Trophoblast cell (in vitro differentiated cells and primary cell): ENCODE measurements at regions not wholly inside any gene's neighbourhood (a gene's known extent, or its start where the extent isn't known, plus 50 kb on each side); places are given as distances from the start of the nearest gene placed in this dataset.

Source experiments
- DNase-seq, 2 donors: peaks; one replicate each; pipeline ENCODE4 v3.0.0-alpha.2; 2016
- H2AFZ ChIP-seq: 2 replicates; pipeline ENCODE4 v1.6.1; 2013; ENCODE audit warnings: low read length, moderate library complexity, mild to moderate bottlenecking; ENCODE audit not compliant: insufficient read depth, poor library complexity
- H2AK5ac ChIP-seq: 2 replicates; pipeline ENCODE4 v1.6.1; 2013; ENCODE audit warnings: mild to moderate bottlenecking, low read length
- H2BK120ac ChIP-seq: 2 replicates; pipeline ENCODE4 v1.6.1; 2013; ENCODE audit warnings: low read length, mild to moderate bottlenecking, moderate library complexity; ENCODE audit not compliant: insufficient read depth, poor library complexity
- H2BK12ac ChIP-seq: 2 replicates; pipeline ENCODE4 v1.6.1; 2013; ENCODE audit warnings: mild to moderate bottlenecking, low read length, moderate library complexity
- H2BK5ac ChIP-seq: 2 replicates; pipeline ENCODE4 v1.6.1; 2013; ENCODE audit warnings: low read length, low read depth, moderate library complexity, mild to moderate bottlenecking; ENCODE audit not compliant: poor library complexity
- H3K14ac ChIP-seq: 2 replicates; pipeline ENCODE4 v1.6.1; 2013; ENCODE audit warnings: mild to moderate bottlenecking, low read length
- H3K18ac ChIP-seq: 2 replicates; pipeline ENCODE4 v1.6.1; 2013; ENCODE audit warnings: mild to moderate bottlenecking, low read length
- H3K23ac ChIP-seq: 2 replicates; pipeline ENCODE4 v1.6.1; 2013; ENCODE audit warnings: low read length
- H3K27ac ChIP-seq: 2 replicates; pipeline ENCODE4 v1.5.1; 2013; ENCODE audit warnings: low read depth, mild to moderate bottlenecking, inconsistent platforms, low read length, moderate library complexity
- H3K27me3 ChIP-seq: 2 replicates; pipeline ENCODE4 v1.6.1; 2013; ENCODE audit warnings: inconsistent platforms, mild to moderate bottlenecking, low read length, moderate library complexity; ENCODE audit not compliant: insufficient read depth
- H3K36me3 ChIP-seq, 2 experiments: 1 replicate in 1 of 2; 2 replicates in 1 of 2; pipeline ENCODE4 v1.6.1; 2013; ENCODE audit warnings: low read length in 2 of 2, mild to moderate bottlenecking in 2 of 2, moderate library complexity in 1 of 2; ENCODE audit not compliant: insufficient read depth in 2 of 2, control insufficient read depth in 1 of 2
- H3K4ac ChIP-seq: 2 replicates; pipeline ENCODE4 v1.6.1; 2013; ENCODE audit warnings: low read depth, mild to moderate bottlenecking, low read length, moderate library complexity
- H3K4me1 ChIP-seq, 2 experiments: 1 replicate in 1 of 2; 2 replicates in 1 of 2; pipeline ENCODE4 v1.6.1; 2013; ENCODE audit warnings: low read length in 2 of 2, mild to moderate bottlenecking in 2 of 2, moderate library complexity in 1 of 2; ENCODE audit not compliant: insufficient read depth in 2 of 2, control insufficient read depth in 1 of 2
- H3K4me2 ChIP-seq: 2 replicates; pipeline ENCODE4 v1.6.1; 2013; ENCODE audit warnings: inconsistent platforms, mild to moderate bottlenecking, low read length, moderate library complexity
- H3K4me3 ChIP-seq: 2 replicates; pipeline ENCODE4 v1.5.1; 2013; ENCODE audit warnings: mild to moderate bottlenecking, low read depth, low read length, inconsistent platforms
- H3K79me1 ChIP-seq: one replicate; pipeline ENCODE4 v1.6.1; 2013; ENCODE audit warnings: low read length
- H3K79me2 ChIP-seq: 2 replicates; pipeline ENCODE4 v1.6.1; 2013; ENCODE audit warnings: low read length, mild to moderate bottlenecking; ENCODE audit not compliant: control insufficient read depth, insufficient read depth, poor library complexity
- H3K9ac ChIP-seq: 2 replicates; pipeline ENCODE4 v1.6.1; 2013; ENCODE audit warnings: mild to moderate bottlenecking, low read length
- H3K9me3 ChIP-seq: 2 replicates; pipeline ENCODE4 v1.6.1; 2013; ENCODE audit warnings: low read depth, mild to moderate bottlenecking, control low read depth, inconsistent platforms, low read length; ENCODE audit not compliant: insufficient read depth
- H4K12ac ChIP-seq: 2 replicates; pipeline ENCODE4 v1.6.1; 2013; ENCODE audit warnings: low read depth, mild to moderate bottlenecking, low read length, moderate library complexity
- H4K8ac ChIP-seq: 2 replicates; pipeline ENCODE4 v1.6.1; 2013; ENCODE audit warnings: low read depth, mild to moderate bottlenecking, low read length, moderate library complexity
- H4K91ac ChIP-seq: one replicate; pipeline ENCODE4 v1.6.1; 2013; ENCODE audit warnings: low read depth, mild to moderate bottlenecking, low read length, moderate library complexity
- WGBS: extraction: QIAGEN DNeasy Blood & Tissue Kit; methylation state at CpG from one replicate; pipeline ENCODE4 v1.1.7; 2013; ENCODE audit warnings: missing lambda C conversion rate; ENCODE audit not compliant: insufficient read length, insufficient coverage; ENCODE audit errors: extremely low coverage; 5-methylcytosine and 5-hydroxymethylcytosine counted together

DNA sequence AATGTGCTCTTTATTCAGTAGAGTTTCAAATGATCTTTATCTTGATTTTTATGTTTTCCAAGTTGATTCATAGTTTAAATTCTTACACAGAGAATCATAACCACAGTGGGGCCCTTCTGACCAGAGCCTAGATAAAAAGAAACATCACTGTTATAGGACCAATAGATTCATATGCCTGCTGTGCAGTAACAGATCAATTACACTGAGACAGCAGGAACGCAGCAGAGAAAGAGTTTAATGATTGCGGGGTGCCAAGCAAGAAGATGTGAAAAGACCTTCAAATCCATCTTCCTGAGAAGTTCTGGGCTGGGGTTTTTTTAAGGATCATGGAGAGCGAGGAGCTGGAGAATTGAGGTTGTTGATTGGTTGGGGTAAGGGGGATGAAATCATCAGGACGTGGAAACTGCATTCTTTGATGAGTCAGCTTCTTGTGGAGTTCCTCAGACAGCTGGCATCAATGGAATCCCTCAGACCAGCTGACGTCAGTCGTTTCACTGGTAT is 346.6 kb downstream of the TBC1D4 start:
- DNase-seq, result no peak
- no peak overlapping the region for H2BK120ac ChIP-seq
- H4K91ac ChIP-seq, result no peak overlapping the region
- no peaks in the 10 kb centered on the region for H3K27me3 ChIP-seq
- no peaks in the 10 kb centered on the region for H3K9me3 ChIP-seq
- no CpG with 5 or more reads among the region's 6 CpGs for WGBS
- H2BK12ac ChIP-seq, result no peak overlapping the region
- H3K27ac ChIP-seq, result no peak overlapping the region
- no peak overlapping the region for H3K23ac ChIP-seq
- H3K79me1 ChIP-seq, result no peaks in the 10 kb centered on the region
- H3K79me2 ChIP-seq, result no peaks in the 10 kb centered on the region
- H4K12ac ChIP-seq, result no peak overlapping the region
- H3K4me2 ChIP-seq, result no peak overlapping the region
- H2AFZ ChIP-seq, result no peak overlapping the region
- H3K36me3 ChIP-seq, result no peaks in the 10 kb centered on the region
- no peak overlapping the region for H3K4me3 ChIP-seq
- no peak overlapping the region for H4K8ac ChIP-seq
- no peaks in the 10 kb centered on the region for H3K4me1 ChIP-seq
- H2BK5ac ChIP-seq, result no peak overlapping the region
- H3K18ac ChIP-seq, result no peak overlapping the region
- no peak overlapping the region for H3K9ac ChIP-seq
- no peak overlapping the region for H3K14ac ChIP-seq
- no peak overlapping the region for H2AK5ac ChIP-seq
- H3K4ac ChIP-seq, result no peak overlapping the region

DNA sequence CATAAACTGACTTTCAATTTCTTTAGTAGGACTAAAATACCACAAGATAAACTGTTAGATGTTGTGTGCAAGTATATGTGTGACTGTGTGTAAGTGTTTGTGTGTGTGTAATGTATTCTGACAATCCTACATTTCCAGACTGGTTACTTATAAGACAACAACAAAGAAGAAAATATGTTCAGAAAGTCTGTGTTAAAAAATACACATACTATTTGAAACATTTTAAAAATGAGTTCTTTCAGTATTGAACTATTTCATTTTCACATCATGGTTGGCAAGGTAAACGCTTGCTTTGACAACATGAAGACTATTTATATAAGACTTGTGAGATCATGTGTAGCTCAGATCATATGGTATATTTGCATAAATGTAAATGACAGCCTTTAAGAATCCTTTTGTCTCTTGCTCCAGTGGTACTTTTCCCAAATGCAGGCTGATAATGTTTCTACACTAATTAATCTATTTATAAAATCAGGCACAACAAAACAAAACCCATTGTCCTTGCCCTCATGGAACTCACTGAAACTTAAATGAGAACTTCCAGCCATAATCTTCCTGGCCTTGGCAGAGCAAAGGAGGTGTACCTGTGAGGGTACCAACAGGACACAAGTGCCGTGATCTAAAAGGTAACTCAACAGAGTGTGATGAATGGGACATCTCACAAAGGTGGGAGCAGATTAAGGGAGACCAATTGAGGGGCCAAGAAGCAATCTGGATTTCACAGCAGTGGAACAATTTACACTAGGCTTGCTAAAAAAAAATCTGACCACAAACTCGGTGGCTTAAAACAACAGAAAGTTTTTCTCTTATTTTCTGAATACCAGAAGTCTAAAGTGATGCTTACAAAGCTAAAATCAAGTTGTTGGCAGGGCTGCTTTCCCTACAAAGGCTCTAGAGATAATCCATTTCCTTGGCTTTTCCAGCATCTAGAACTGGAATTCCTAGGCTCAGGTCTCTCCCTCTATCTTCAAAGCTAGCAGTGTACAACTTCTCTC is 349.0 kb downstream of the TBC1D4 start:
- Histone ChIP-seq H2BK120ac (no peak overlapping the region), H3K79me1 (no peaks in the 10 kb centered on the region), H4K8ac (no peak overlapping the region), H3K23ac (no peak overlapping the region), H3K27ac (no peak overlapping the region), H3K4me1 (no peaks in the 10 kb centered on the region), H2BK12ac (no peak overlapping the region), H3K9ac (no peak overlapping the region), H2AFZ (no peak overlapping the region), H4K12ac (no peak overlapping the region), H3K14ac (no peak overlapping the region), H3K4me3 (no peak overlapping the region), H2BK5ac (no peak overlapping the region), H3K4ac (no peak overlapping the region), H3K36me3 (no peaks in the 10 kb centered on the region), H2AK5ac (no peak overlapping the region), H3K18ac (no peak overlapping the region), H3K4me2 (no peak overlapping the region), H3K79me2 (no peaks in the 10 kb centered on the region), H3K9me3 (no peaks in the 10 kb centered on the region), H3K27me3 (no peaks in the 10 kb centered on the region), H4K91ac (no peak overlapping the region)
- no CpG with 5 or more reads among the region's 3 CpGs for WGBS
- no peak for DNase-seq

DNA sequence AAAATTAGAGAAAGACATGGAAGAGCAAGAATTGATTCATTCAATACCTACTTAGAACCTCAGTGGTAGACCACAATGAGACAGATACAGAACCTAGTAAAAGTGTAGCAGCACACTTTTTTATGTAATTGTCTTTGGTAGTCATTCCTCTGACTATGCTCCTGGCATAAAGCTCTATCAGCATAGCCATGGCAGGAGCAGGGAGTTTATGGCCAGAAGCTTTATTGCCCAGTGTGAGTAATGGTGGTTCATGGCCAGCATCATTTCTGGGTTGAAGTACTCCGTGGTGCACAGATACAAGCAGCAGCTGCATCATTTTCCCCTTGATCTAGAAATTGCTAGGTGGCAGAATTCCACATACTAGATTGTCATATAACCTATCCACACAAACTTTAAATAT is 352.6 kb downstream of the TBC1D4 start:
- no peak overlapping the region for H4K91ac ChIP-seq
- H3K14ac ChIP-seq, result no peak overlapping the region

DNA sequence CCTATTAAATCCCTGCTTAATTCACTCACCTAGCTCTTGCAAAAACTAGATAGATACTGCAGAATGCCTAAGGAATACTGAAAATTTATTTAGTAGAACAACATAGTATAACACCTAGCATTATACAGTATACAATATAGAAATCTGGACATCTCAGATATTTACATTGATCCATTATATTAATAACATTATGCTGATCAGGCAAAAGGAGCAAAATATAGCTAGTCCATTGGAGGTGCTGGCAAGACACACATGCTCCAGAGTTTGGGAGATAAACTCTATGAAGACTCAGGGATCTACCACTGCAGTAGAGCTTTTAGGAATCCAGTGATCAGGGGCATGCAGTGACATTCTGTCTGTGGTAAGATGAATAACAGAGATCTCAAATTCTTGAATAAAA is 357.6 kb downstream of the TBC1D4 start:
- no peak overlapping the region for H3K9ac ChIP-seq
- no peak overlapping the region for H2AFZ ChIP-seq
- no peak for DNase-seq
- H4K8ac ChIP-seq, result no peak overlapping the region
- no peak overlapping the region for H4K91ac ChIP-seq
- no peaks in the 10 kb centered on the region for H3K27me3 ChIP-seq
- no peaks in the 10 kb centered on the region for H3K79me2 ChIP-seq
- H2AK5ac ChIP-seq, result no peak overlapping the region
- H3K23ac ChIP-seq, result no peak overlapping the region
- H3K18ac ChIP-seq, result no peak overlapping the region
- no peak overlapping the region for H2BK5ac ChIP-seq
- H3K4me3 ChIP-seq, result no peak overlapping the region
- H4K12ac ChIP-seq, result no peak overlapping the region
- H3K9me3 ChIP-seq, result no peaks in the 10 kb centered on the region
- no peaks in the 10 kb centered on the region for H3K36me3 ChIP-seq
- H2BK120ac ChIP-seq, result no peak overlapping the region
- H3K4me2 ChIP-seq, result no peak overlapping the region
- H3K4ac ChIP-seq, result no peak overlapping the region
- H2BK12ac ChIP-seq, result no peak overlapping the region
- no peak overlapping the region for H3K14ac ChIP-seq
- H3K27ac ChIP-seq, result no peak overlapping the region
- H3K79me1 ChIP-seq, result no peaks in the 10 kb centered on the region
- no peaks in the 10 kb centered on the region for H3K4me1 ChIP-seq

More for the DNA sequence above, 352.6 kb downstream of the TBC1D4 start:
- Histone ChIP-seq H4K12ac (no peak overlapping the region), H3K27ac (no peak overlapping the region), H3K79me1 (no peaks in the 10 kb centered on the region), H2BK5ac (no peak overlapping the region), H2BK120ac (no peak overlapping the region), H2BK12ac (no peak overlapping the region), H3K4me2 (no peak overlapping the region), H3K9ac (no peak overlapping the region), H3K27me3 (no peaks in the 10 kb centered on the region), H3K23ac (no peak overlapping the region), H3K4me3 (no peak overlapping the region), H2AK5ac (no peak overlapping the region), H3K9me3 (no peaks in the 10 kb centered on the region), H4K8ac (no peak overlapping the region), H3K18ac (no peak overlapping the region), H3K79me2 (no peaks in the 10 kb centered on the region), H3K36me3 (no peaks in the 10 kb centered on the region), H2AFZ (no peak overlapping the region), H3K4ac (no peak overlapping the region), H3K4me1 (no peaks in the 10 kb centered on the region)
- WGBS, result no CpG with 5 or more reads among the region's 1 CpG
- DNase-seq, result no peak
